ENCODE measurements at regions not wholly inside any gene's neighbourhood (a gene's known extent, or its start where the extent isn't known, plus 50 kb on each side); places are given as distances from the start of the nearest gene placed in this dataset.

DNA sequence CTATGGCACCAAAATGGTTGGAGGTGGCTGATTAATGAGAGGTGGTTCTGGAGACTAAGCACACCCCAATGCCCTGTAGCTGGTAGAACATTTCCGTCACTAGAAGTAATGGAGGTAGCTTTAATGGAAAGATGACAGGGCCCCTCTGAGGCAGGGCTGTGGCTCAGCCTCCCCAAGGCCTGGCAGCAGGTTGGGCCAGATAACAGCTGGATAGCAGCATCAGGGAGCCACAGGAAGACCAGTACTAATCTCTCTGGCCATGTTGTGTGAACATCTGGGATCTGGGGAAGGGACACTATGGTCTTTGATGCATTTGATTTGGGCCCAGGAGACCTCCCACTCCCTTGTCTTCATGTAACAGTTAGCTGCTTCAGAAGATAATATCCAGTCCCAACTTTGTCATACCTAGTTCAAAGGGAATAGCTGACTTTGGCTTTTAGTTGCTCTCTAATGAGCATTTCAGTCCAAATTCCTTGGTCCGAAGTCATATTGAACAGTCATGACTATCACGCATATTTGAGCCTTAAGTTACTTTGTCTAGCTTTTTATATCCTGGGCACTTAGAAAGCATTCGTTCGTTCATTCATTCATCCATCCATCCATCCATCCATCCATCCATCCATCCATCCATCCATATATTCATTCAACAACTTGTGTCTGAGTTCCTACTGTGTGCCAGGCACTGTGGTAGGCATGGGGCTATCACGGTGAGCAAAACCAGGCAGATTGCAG, 53.0 kb upstream of the LMO2 start (continued):
- TF ChIP-seq RREB1 (CRISPR knock-in tag; IDR thresholded peaks at IDR 0.05) = peak; percentile 79; the same call in 1 of the 2 replicates
- TF ChIP-seq HSF4 (CRISPR knock-in tag; IDR thresholded peaks at IDR 0.05; ENCODE audit: borderline replicate concordance) = no peak
- peak in 1 of 3 experiments; percentile 30; a peak in 2 of 6 replicates for TF ChIP-seq CTCF (IDR thresholded peaks at IDR 0.05 in 2 of 3, conservative IDR thresholded peaks at IDR 0.05 in 1 of 3; ENCODE audit: insufficient read depth in 2 of 3, low read depth in 1 of 3, low read length in 3 of 3)
- peak; percentile 83 for TF ChIP-seq SP1 (CRISPR knock-in tag; IDR thresholded peaks at IDR 0.05)
- TF ChIP-seq, protein P1, sequence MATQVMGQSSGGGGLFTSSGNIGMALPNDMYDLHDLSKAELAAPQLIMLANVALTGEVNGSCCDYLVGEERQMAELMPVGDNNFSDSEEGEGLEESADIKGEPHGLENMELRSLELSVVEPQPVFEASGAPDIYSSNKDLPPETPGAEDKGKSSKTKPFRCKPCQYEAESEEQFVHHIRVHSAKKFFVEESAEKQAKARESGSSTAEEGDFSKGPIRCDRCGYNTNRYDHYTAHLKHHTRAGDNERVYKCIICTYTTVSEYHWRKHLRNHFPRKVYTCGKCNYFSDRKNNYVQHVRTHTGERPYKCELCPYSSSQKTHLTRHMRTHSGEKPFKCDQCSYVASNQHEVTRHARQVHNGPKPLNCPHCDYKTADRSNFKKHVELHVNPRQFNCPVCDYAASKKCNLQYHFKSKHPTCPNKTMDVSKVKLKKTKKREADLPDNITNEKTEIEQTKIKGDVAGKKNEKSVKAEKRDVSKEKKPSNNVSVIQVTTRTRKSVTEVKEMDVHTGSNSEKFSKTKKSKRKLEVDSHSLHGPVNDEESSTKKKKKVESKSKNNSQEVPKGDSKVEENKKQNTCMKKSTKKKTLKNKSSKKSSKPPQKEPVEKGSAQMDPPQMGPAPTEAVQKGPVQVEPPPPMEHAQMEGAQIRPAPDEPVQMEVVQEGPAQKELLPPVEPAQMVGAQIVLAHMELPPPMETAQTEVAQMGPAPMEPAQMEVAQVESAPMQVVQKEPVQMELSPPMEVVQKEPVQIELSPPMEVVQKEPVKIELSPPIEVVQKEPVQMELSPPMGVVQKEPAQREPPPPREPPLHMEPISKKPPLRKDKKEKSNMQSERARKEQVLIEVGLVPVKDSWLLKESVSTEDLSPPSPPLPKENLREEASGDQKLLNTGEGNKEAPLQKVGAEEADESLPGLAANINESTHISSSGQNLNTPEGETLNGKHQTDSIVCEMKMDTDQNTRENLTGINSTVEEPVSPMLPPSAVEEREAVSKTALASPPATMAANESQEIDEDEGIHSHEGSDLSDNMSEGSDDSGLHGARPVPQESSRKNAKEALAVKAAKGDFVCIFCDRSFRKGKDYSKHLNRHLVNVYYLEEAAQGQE (IDR thresholded peaks at IDR 0.05; ENCODE audit: borderline replicate concordance) = peak; percentile 44; the same call in 1 of the 2 replicates
- TF ChIP-seq, protein P1 (CRISPR knock-in tag; IDR thresholded peaks at IDR 0.05; ENCODE audit: low read depth) = no peak
- TF ChIP-seq ESRRB (CRISPR knock-in tag; IDR thresholded peaks at IDR 0.05; ENCODE audit: borderline replicate concordance) = no peak
- no peak for TF ChIP-seq GTF2B (IDR thresholded peaks at IDR 0.05; ENCODE audit: extremely low read depth, insufficient read length)
- TF ChIP-seq NR2C2 (CRISPR knock-in tag; IDR thresholded peaks at IDR 0.05) = no peak
- TF ChIP-seq NR2C2 (tag; IDR thresholded peaks at IDR 0.05) = peak; percentile 73

Measured in K562 (cell line).